ENCODE measurements at regions not wholly inside any gene's neighbourhood (a gene's known extent, or its start where the extent isn't known, plus 50 kb on each side); places are given as distances from the start of the nearest gene placed in this dataset.

GRCh38 chr13:62067821-62068220 is 652.2 kb upstream of the PCDH20 start:
- Mint-ChIP-seq H3K4me3 (no peak overlapping the region), H3K36me3 (ENCODE audit: insufficient read depth in 1 of 3, low read depth in 3 of 3) (no peaks in the 10 kb centered on the region), H3K27ac (no peak overlapping the region), H3K9me3 (no peaks in the 10 kb centered on the region), H3K4me1 (no peaks in the 10 kb centered on the region), H3K27me3 (ENCODE audit: low read depth) (no peaks in the 10 kb centered on the region)
- no peak overlapping the region for H4K91ac ChIP-seq (ENCODE audit: insufficient read length, low read depth, low read length)
- H4K20me1 ChIP-seq (ENCODE audit: control insufficient read depth, insufficient read depth, insufficient read length), result no peaks in the 10 kb centered on the region
- no peak overlapping the region for H3T11ph ChIP-seq (ENCODE audit: low read length)
- no peak overlapping the region for H2AFZ ChIP-seq (ENCODE audit: low read length)
- no peak overlapping the region for H4K5ac ChIP-seq (ENCODE audit: insufficient read length, low read depth, low read length)
- TF ChIP-seq, protein P1, sequence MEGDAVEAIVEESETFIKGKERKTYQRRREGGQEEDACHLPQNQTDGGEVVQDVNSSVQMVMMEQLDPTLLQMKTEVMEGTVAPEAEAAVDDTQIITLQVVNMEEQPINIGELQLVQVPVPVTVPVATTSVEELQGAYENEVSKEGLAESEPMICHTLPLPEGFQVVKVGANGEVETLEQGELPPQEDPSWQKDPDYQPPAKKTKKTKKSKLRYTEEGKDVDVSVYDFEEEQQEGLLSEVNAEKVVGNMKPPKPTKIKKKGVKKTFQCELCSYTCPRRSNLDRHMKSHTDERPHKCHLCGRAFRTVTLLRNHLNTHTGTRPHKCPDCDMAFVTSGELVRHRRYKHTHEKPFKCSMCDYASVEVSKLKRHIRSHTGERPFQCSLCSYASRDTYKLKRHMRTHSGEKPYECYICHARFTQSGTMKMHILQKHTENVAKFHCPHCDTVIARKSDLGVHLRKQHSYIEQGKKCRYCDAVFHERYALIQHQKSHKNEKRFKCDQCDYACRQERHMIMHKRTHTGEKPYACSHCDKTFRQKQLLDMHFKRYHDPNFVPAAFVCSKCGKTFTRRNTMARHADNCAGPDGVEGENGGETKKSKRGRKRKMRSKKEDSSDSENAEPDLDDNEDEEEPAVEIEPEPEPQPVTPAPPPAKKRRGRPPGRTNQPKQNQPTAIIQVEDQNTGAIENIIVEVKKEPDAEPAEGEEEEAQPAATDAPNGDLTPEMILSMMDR (conservative IDR thresholded peaks at IDR 0.05), result no peak
- no peak overlapping the region for H3K4me2 ChIP-seq (ENCODE audit: insufficient read depth, insufficient read length, low read length)
- no peak overlapping the region for H2BK20ac ChIP-seq (ENCODE audit: low read depth, low read length, poor library complexity, severe bottlenecking)
- WGBS (ENCODE audit: extremely low coverage, insufficient read length, low lambda C conversion rate), result no CpG with 5 or more reads among the region's 4 CpGs
- no peaks in the 10 kb centered on the region for H3K23me2 ChIP-seq (ENCODE audit: insufficient read length, low read depth, low read length, poor library complexity, severe bottlenecking)
- no peaks in the 10 kb centered on the region for H3K79me2 ChIP-seq (ENCODE audit: insufficient read depth, low read length)
- H3K4me1 ChIP-seq (ENCODE audit: insufficient read depth, low read length), result no peaks in the 10 kb centered on the region
- no peak overlapping the region for H2BK12ac ChIP-seq (ENCODE audit: insufficient read length, low read depth, low read length)
- H2BK5ac ChIP-seq (ENCODE audit: insufficient read length, low read length), result no peak overlapping the region
- H2BK120ac ChIP-seq (ENCODE audit: low read depth, low read length, poor library complexity, severe bottlenecking), result no peak overlapping the region
- no peaks in the 10 kb centered on the region for H3K27me3 ChIP-seq (ENCODE audit: insufficient read depth, low read length)
- no peak overlapping the region for H3K4ac ChIP-seq (ENCODE audit: low read depth, low read length)
- no peak overlapping the region for H4K8ac ChIP-seq (replicated peaks; ENCODE audit: insufficient read length, low read depth, low read length)
- H2AK5ac ChIP-seq (ENCODE audit: insufficient read length, low read length), result no peak overlapping the region
- H3K79me1 ChIP-seq (ENCODE audit: insufficient read depth, low read depth, low read length, poor library complexity, severe bottlenecking), result no peaks in the 10 kb centered on the region
- H3K9ac ChIP-seq (ENCODE audit: extremely low read depth, insufficient read length, low read length), result no peak overlapping the region
- no peak overlapping the region for H3K14ac ChIP-seq (ENCODE audit: insufficient read depth, low read length)
- no peaks in the 10 kb centered on the region for H3K9me3 ChIP-seq (ENCODE audit: control insufficient read depth, low read depth, low read length)
- H3K18ac ChIP-seq (ENCODE audit: insufficient read length, low read depth, low read length), result no peak overlapping the region
- no peak overlapping the region for H3K23ac ChIP-seq (ENCODE audit: insufficient read length, low read depth, low read length)
- H3K27ac ChIP-seq (ENCODE audit: insufficient read length, low read depth, low read length), result no peak overlapping the region
- DNase-seq, result no peak
- no peak overlapping the region for H3K56ac ChIP-seq (ENCODE audit: insufficient read length, low read depth, low read length)
- H2BK15ac ChIP-seq (ENCODE audit: low read depth, low read length), result no peak overlapping the region
